WERI-Rb-1 (cell line): ENCODE measurements at regions not wholly inside any gene's neighbourhood (a gene's known extent, or its start where the extent isn't known, plus 50 kb on each side); places are given as distances from the start of the nearest gene placed in this dataset.
"Not testable (repeated sequence)": the region's sequence is repeated elsewhere in the genome, so short reads cannot be mapped to it uniquely, and the experiment has no call there.

ENCODE experiments used
- DNase-seq: peaks from one replicate; pipeline ENCODE4 v3.0.0-alpha.2; 2020
- H3K27ac ChIP-seq: fragments of 250-450 bp; sonication (Bioruptor Pico); 2 replicates; pipeline ENCODE4 v1.5.1; 2020; ENCODE audit warnings: mild to moderate bottlenecking, moderate library complexity
- H3K27me3 ChIP-seq: fragments of 250-450 bp; sonication (Bioruptor Pico); 2 replicates; pipeline ENCODE4 v1.5.1; 2021; ENCODE audit warnings: mild to moderate bottlenecking, low read depth, moderate library complexity; ENCODE audit not compliant: insufficient read depth, severe bottlenecking
- H3K36me3 ChIP-seq: fragments of 250-450 bp; sonication (Bioruptor Pico); 2 replicates; pipeline ENCODE4 v1.5.1; 2020; ENCODE audit warnings: mild to moderate bottlenecking, moderate library complexity
- H3K4me3 ChIP-seq: 2 replicates; pipeline ENCODE4 v1.5.1; 2011; ENCODE audit warnings: low read depth, mild to moderate bottlenecking, control low read depth, low read length
- H3K9me3 ChIP-seq: fragments of 250-450 bp; sonication (Bioruptor Pico); 2 replicates; pipeline ENCODE4 v1.5.1; 2021; ENCODE audit warnings: mild to moderate bottlenecking, moderate library complexity; ENCODE audit not compliant: severe bottlenecking
- TF ChIP-seq, protein P1 (sequence below): IDR thresholded peaks from 2 replicates; pipeline ENCODE4 v1.5.1; 2011; ENCODE audit warnings: low read depth, mild to moderate bottlenecking, control low read depth, inconsistent platforms, low read length

GRCh38 chr1:238701024-238701423, 685.3 kb upstream of the CHRM3 start:
- no peak overlapping the region for H3K27ac ChIP-seq
- H3K27me3 ChIP-seq = no peaks in the 10 kb centered on the region
- H3K9me3 ChIP-seq = no peaks in the 10 kb centered on the region
- H3K4me3 ChIP-seq = no peak overlapping the region
- no peak for DNase-seq
- TF ChIP-seq, protein P1, sequence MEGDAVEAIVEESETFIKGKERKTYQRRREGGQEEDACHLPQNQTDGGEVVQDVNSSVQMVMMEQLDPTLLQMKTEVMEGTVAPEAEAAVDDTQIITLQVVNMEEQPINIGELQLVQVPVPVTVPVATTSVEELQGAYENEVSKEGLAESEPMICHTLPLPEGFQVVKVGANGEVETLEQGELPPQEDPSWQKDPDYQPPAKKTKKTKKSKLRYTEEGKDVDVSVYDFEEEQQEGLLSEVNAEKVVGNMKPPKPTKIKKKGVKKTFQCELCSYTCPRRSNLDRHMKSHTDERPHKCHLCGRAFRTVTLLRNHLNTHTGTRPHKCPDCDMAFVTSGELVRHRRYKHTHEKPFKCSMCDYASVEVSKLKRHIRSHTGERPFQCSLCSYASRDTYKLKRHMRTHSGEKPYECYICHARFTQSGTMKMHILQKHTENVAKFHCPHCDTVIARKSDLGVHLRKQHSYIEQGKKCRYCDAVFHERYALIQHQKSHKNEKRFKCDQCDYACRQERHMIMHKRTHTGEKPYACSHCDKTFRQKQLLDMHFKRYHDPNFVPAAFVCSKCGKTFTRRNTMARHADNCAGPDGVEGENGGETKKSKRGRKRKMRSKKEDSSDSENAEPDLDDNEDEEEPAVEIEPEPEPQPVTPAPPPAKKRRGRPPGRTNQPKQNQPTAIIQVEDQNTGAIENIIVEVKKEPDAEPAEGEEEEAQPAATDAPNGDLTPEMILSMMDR = no peak
- H3K36me3 ChIP-seq = no peaks in the 10 kb centered on the region

- no peak overlapping the region for H3K4me3 ChIP-seq
- H3K27me3 ChIP-seq = no peaks in the 10 kb centered on the region
- DNase-seq = no peak
- H3K9me3 ChIP-seq = no peaks in the 10 kb centered on the region
- TF ChIP-seq, protein P1 = no peak
- no peak overlapping the region for H3K27ac ChIP-seq
- no peaks in the 10 kb centered on the region for H3K36me3 ChIP-seq
Observed at GRCh38 chr1:238690415-238690814, 696.0 kb upstream of the CHRM3 start.

DNA sequence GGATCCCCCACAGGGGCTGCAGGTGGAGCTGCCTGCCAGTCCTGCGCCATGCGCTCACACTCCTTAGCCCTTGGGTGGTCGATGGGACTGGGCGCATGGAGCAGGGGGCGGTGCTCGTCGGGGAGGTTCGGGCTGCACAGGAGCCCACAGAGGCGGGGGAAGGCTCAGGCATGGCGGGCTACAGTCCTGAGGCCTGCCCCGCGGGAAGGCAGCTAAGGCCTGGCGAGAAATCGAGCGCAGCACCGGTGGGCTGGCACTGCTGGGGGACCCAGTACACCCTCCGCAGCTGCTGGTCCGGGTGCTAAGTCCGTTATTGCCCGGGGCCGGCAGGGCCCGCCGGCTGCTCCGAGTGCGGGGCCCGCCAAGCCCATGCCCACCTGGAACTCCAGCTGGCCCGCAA, 701.8 kb upstream of the CHRM3 start:
- not testable (repeated sequence) for H3K9me3 ChIP-seq, H3K27me3 ChIP-seq, DNase-seq, H3K4me3 ChIP-seq, H3K27ac ChIP-seq, H3K36me3 ChIP-seq

DNA sequence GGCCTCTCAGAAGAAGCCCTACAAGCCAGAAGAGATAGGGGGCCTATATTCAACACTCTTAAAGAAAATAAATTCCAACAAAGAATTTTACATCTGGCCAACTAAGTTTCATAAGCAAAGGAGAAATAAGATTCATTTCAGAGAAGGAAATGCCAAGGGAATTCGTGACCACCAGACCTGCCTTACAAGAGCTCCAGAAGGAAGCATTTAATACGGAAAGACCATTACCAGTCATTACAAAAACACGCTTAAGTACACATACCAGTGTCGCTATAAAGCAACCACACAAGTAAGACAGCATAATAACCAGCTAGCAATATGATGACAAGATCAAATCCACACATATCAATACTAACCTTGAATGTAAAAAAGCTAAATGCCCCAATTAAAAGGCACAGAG, 704.9 kb upstream of the CHRM3 start:
- no peak overlapping the region for H3K27ac ChIP-seq
- TF ChIP-seq, protein P1 = no peak

GRCh38 chr1:238681021-238681420, 705.3 kb upstream of the CHRM3 start:
- Histone ChIP-seq H3K36me3 (no peaks in the 10 kb centered on the region), H3K9me3 (peaks cover 3% of the 10 kb centered on the region), H3K27ac (no peak overlapping the region), H3K4me3 (no peak overlapping the region), H3K27me3 (no peaks in the 10 kb centered on the region)
- TF ChIP-seq, protein P1 = no peak
- DNase-seq = no peak

More for the DNA sequence above, 704.9 kb upstream of the CHRM3 start:
- no peak for DNase-seq
- H3K27me3 ChIP-seq = no peaks in the 10 kb centered on the region
- H3K9me3 ChIP-seq = peaks cover 3% of the 10 kb centered on the region
- H3K4me3 ChIP-seq = no peak overlapping the region
- no peaks in the 10 kb centered on the region for H3K36me3 ChIP-seq

- H3K27ac ChIP-seq = no peak overlapping the region
- DNase-seq = no peak
- TF ChIP-seq, protein P1 = no peak
- no peaks in the 10 kb centered on the region for H3K27me3 ChIP-seq
- H3K9me3 ChIP-seq = peaks cover 5% of the 10 kb centered on the region
- no peaks in the 10 kb centered on the region for H3K36me3 ChIP-seq
- H3K4me3 ChIP-seq = no peak overlapping the region
Observed at GRCh38 chr1:238677567-238677966, 708.8 kb upstream of the CHRM3 start.
